ENCODE measurements at regions not wholly inside any gene's neighbourhood (a gene's known extent, or its start where the extent isn't known, plus 50 kb on each side); places are given as distances from the start of the nearest gene placed in this dataset.

DNA sequence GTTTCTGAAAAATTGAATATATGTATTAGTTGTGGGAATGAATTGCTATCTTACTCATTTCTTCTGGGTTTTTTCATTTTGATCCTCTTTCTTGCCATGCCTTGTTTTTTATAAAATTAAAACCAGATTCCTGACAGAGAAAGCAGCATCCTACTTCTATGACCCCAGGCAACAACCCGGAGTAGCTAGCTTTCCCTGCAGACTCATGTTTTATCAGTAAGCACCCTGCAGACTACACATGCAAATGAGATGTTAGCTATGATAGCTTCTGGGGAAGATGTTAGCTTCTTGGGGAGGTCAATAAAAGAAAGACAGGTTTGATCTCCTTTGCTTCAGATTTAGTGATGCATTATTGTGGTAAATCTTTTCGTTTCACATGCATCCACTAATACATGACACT, 1598.6 kb downstream of the SLITRK5 start:
- TF ChIP-seq CTCF (IDR thresholded peaks at IDR 0.05) (no peak), POLR2AphosphoS5 (IDR thresholded peaks at IDR 0.05) (no peak), EP300 (IDR thresholded peaks at IDR 0.05) (no peak)

All from sigmoid colon (tissue), 4 donors.